CD14-positive monocyte (primary cell): ENCODE measurements at regions not wholly inside any gene's neighbourhood (a gene's known extent, or its start where the extent isn't known, plus 50 kb on each side); places are given as distances from the start of the nearest gene placed in this dataset.

Source experiments
- DNase-seq, 3 donors: peaks; one replicate each; pipeline ENCODE4 v3.0.0-alpha.2; 2011 to 2022
- H2AFZ ChIP-seq: 2 replicates; pipeline ENCODE4 v1.6.0; 2012; ENCODE audit warnings: mild to moderate bottlenecking, low read depth, low read length, inconsistent platforms; ENCODE audit not compliant: insufficient read depth, poor library complexity, severe bottlenecking
- H3K27ac ChIP-seq, 2 donors: 1 replicate in 1 of 2; 2 replicates in 1 of 2; pipeline ENCODE4 v1.5.1; 2012 to 2013; ENCODE audit warnings: low read length in 2 of 2, control low read depth in 1 of 2, inconsistent platforms in 1 of 2, low read depth in 1 of 2, mild to moderate bottlenecking in 1 of 2
- H3K27me3 ChIP-seq, 2 donors: one replicate each; pipeline versions ENCODE4 v1.6.0 to v1.6.1; 2011 to 2013; ENCODE audit warnings: low read length in 2 of 2; ENCODE audit not compliant: control insufficient read depth in 2 of 2, insufficient read depth in 2 of 2
- H3K36me3 ChIP-seq, 2 donors: replicated peaks in 1 of 2; 1 replicate in 1 of 2; 2 replicates in 1 of 2; pipeline versions ENCODE4 v1.5.1 to v1.6.1; 2012 to 2013; ENCODE audit warnings: low read length in 2 of 2, control low read depth in 1 of 2, inconsistent platforms in 1 of 2, mild to moderate bottlenecking in 1 of 2; ENCODE audit not compliant: insufficient read depth in 2 of 2, control insufficient read depth in 1 of 2
- H3K4me1 ChIP-seq, 2 donors: 1 replicate in 1 of 2; 2 replicates in 1 of 2; pipeline versions ENCODE4 v1.5.1 to v1.6.1; 2012 to 2013; ENCODE audit warnings: low read length in 2 of 2, control low read depth in 1 of 2, inconsistent platforms in 1 of 2, mild to moderate bottlenecking in 1 of 2, moderate library complexity in 1 of 2; ENCODE audit not compliant: insufficient read depth in 2 of 2, control insufficient read depth in 1 of 2
- H3K4me2 ChIP-seq: replicated peaks from 2 replicates; pipeline ENCODE3; 2012; ENCODE audit warnings: low read length, moderate library complexity, mild to moderate bottlenecking; ENCODE audit not compliant: poor library complexity, severe bottlenecking; ENCODE audit errors: extremely low read depth
- H3K4me3 ChIP-seq, 3 experiments: fragments of 200-600 bp in 1 of 3; sonication (generic) in 1 of 3; replicated peaks in 1 of 3; 1 replicate in 2 of 3; 2 replicates in 1 of 3; pipeline ENCODE4 v1.5.1; 2011 to 2013; ENCODE audit warnings: low read length in 3 of 3, mild to moderate bottlenecking in 3 of 3, control low read depth in 2 of 3, low read depth in 2 of 3, inconsistent platforms in 1 of 3, moderate library complexity in 1 of 3
- H3K79me2 ChIP-seq: 2 replicates; pipeline ENCODE4 v1.6.0; 2012; ENCODE audit warnings: mild to moderate bottlenecking, control low read depth, inconsistent platforms, low read length, moderate library complexity; ENCODE audit not compliant: insufficient read depth
- H3K9ac ChIP-seq: 2 replicates; pipeline ENCODE4 v1.6.0; 2017; ENCODE audit warnings: low read length, mild to moderate bottlenecking; ENCODE audit not compliant: insufficient read depth, poor library complexity, severe bottlenecking
- H3K9me3 ChIP-seq, 2 donors: replicated peaks in 1 of 2; 1 replicate in 1 of 2; 2 replicates in 1 of 2; pipeline versions ENCODE4 v1.5.1 to v1.6.1; 2012 to 2013; ENCODE audit warnings: low read length in 2 of 2, control low read depth in 1 of 2; ENCODE audit not compliant: control insufficient read depth in 1 of 2, insufficient read depth in 1 of 2
- H4K20me1 ChIP-seq: 2 replicates; pipeline ENCODE4 v1.6.0; 2012; ENCODE audit warnings: mild to moderate bottlenecking, low read length, control low read depth, moderate library complexity; ENCODE audit not compliant: insufficient read depth
- H3K27ac Mint-ChIP-seq, 7 donors: one replicate each; pipeline ENCODE4 v1.8.0; 2020; ENCODE audit warnings: mild to moderate bottlenecking in 7 of 7, mixed read lengths in 7 of 7, moderate library complexity in 6 of 7, inconsistent platforms in 2 of 7
- H3K27me3 Mint-ChIP-seq, 3 donors: one replicate each; pipeline ENCODE4 v1.8.0; 2021 to 2022; ENCODE audit warnings: low read depth in 3 of 3, mild to moderate bottlenecking in 3 of 3, mixed read lengths in 3 of 3, moderate library complexity in 3 of 3, inconsistent platforms in 1 of 3
- H3K36me3 Mint-ChIP-seq, 2 donors: one replicate each; pipeline ENCODE4 v1.8.0; 2020; ENCODE audit warnings: mixed read lengths in 2 of 2, inconsistent platforms in 1 of 2, mild to moderate bottlenecking in 1 of 2
- H3K4me1 Mint-ChIP-seq: one replicate; pipeline ENCODE4 v1.8.0; 2020; ENCODE audit warnings: mild to moderate bottlenecking, mixed read lengths
- H3K4me3 Mint-ChIP-seq, 2 donors: one replicate each; pipeline ENCODE4 v1.8.0; 2020; ENCODE audit warnings: mild to moderate bottlenecking in 2 of 2, mixed read lengths in 2 of 2, moderate library complexity in 1 of 2
- H3K9me3 Mint-ChIP-seq, 7 donors: one replicate each; pipeline ENCODE4 v1.8.0; 2020 to 2022; ENCODE audit warnings: mixed read lengths in 7 of 7, mild to moderate bottlenecking in 6 of 7, moderate library complexity in 6 of 7, inconsistent platforms in 2 of 7
- CTCF ChIP-seq: fragments of 200-600 bp; IDR thresholded peaks from one replicate; pipeline ENCODE4 v1.8.0; 2022; ENCODE audit warnings: antibody characterized with exemption, mild to moderate bottlenecking
- WGBS: methylation state at CpG from one replicate; pipeline ENCODE4 v1.1.5; 2013; ENCODE audit warnings: missing lambda C conversion rate; ENCODE audit not compliant: insufficient coverage; 5-methylcytosine and 5-hydroxymethylcytosine counted together
- intact Hi-C, 2 donors: fragments of 100-400 bp; cut with micrococcal nuclease; formaldehyde crosslinking; loops; one replicate each; pipeline versions ENCODE4 v1.15.0 to v1.15.1; 2023

- no peak overlapping the region for H3K4me3 ChIP-seq
- intact Hi-C loops, result no loop called here
- no CpG with 5 or more reads among the region's 1 CpG for WGBS
- H4K20me1 ChIP-seq, result no peaks in the 10 kb centered on the region
- no peak overlapping the region for H3K4me2 ChIP-seq
- H3K9me3 ChIP-seq, result no peaks in the 10 kb centered on the region
- H3K79me2 ChIP-seq, result no peaks in the 10 kb centered on the region
- no peaks in the 10 kb centered on the region for H3K27me3 Mint-ChIP-seq
- H2AFZ ChIP-seq, result no peak overlapping the region
- TF ChIP-seq CTCF, result no peak
- no peaks in the 10 kb centered on the region for H3K4me1 Mint-ChIP-seq
- no peaks in the 10 kb centered on the region for H3K9me3 Mint-ChIP-seq
- no peaks in the 10 kb centered on the region for H3K36me3 Mint-ChIP-seq
- no peak overlapping the region for H3K9ac ChIP-seq
- H3K27me3 ChIP-seq, result no peaks in the 10 kb centered on the region
- no peaks in the 10 kb centered on the region for H3K4me1 ChIP-seq
- no peak overlapping the region for H3K27ac Mint-ChIP-seq
- no peak overlapping the region for H3K27ac ChIP-seq
- H3K4me3 Mint-ChIP-seq, result no peak overlapping the region
- H3K36me3 ChIP-seq, result no peaks in the 10 kb centered on the region
- DNase-seq, result no peak
These were observed 1526.1 kb downstream of the KCNT2 start for GRCh38 chr1:195082183-195082582.

GRCh38 chr1:195076682-195077081 lies 1531.6 kb downstream of the KCNT2 start:
- Mint-ChIP-seq H3K9me3 (peaks cover 0 to 1% (median 0%) of the 10 kb centered on the region in 7 donors), H3K27ac (no peak overlapping the region), H3K36me3 (no peaks in the 10 kb centered on the region), H3K4me1 (no peaks in the 10 kb centered on the region), H3K27me3 (no peaks in the 10 kb centered on the region), H3K4me3 (no peak overlapping the region)
- Histone ChIP-seq H3K27ac (no peak overlapping the region), H3K9ac (no peak overlapping the region), H3K79me2 (no peaks in the 10 kb centered on the region), H4K20me1 (no peaks in the 10 kb centered on the region), H3K9me3 (no peaks in the 10 kb centered on the region), H3K4me2 (no peak overlapping the region), H3K4me3 (no peak overlapping the region), H3K36me3 (no peaks in the 10 kb centered on the region), H3K27me3 (no peaks in the 10 kb centered on the region), H3K4me1 (no peaks in the 10 kb centered on the region), H2AFZ (no peak overlapping the region)
- WGBS, result no CpG with 5 or more reads among the region's 1 CpG
- intact Hi-C loops, result no loop called here
- no peak for TF ChIP-seq CTCF
- no peak for DNase-seq
